Gastrocnemius medialis (tissue), 4 donors: ENCODE measurements at regions not wholly inside any gene's neighbourhood (a gene's known extent, or its start where the extent isn't known, plus 50 kb on each side); places are given as distances from the start of the nearest gene placed in this dataset.

Source experiments
- POLR2A ChIP-seq, 2 donors: fragments of 450-650 bp; IDR thresholded peaks; one replicate each; pipeline ENCODE4 v1.6.1; 2017; ENCODE audit warnings: antibody characterized with exemption in 2 of 2, mild to moderate bottlenecking in 2 of 2, moderate library complexity in 2 of 2
- TF ChIP-seq, protein P1 (sequence below), 5 experiments: fragments of 450-650 bp in 3 of 5; fragments of 200-600 bp in 2 of 5; sonication (generic) in 2 of 5; IDR thresholded peaks in 4 of 5; conservative IDR thresholded peaks in 1 of 5; 1 replicate in 4 of 5; 2 replicates in 1 of 5; pipeline ENCODE4 v1.5.1; 2016 to 2019; ENCODE audit warnings: antibody characterized with exemption in 5 of 5, mild to moderate bottlenecking in 3 of 5, moderate library complexity in 3 of 5

DNA sequence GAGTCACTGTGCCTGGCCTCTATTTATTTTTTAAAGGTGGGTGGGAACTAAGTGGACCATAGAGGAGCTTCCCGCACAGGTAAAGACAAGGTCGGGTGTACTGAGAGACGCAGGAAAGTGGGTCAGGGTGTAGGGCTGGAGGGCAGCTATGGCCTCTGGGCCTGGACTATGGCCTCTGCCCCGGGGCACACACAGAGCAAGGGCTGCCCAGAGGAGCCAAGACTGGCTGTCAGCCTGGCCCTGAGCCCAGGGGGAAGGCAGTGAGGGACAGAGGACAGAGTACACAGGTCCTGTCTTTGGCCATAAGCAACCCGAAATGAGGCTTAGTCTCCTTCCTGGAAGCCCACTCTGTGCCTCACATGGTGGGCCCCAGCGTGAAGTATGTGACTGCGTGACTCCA, 102.1 kb upstream of the PRB2 start:
- TF ChIP-seq, protein P1, sequence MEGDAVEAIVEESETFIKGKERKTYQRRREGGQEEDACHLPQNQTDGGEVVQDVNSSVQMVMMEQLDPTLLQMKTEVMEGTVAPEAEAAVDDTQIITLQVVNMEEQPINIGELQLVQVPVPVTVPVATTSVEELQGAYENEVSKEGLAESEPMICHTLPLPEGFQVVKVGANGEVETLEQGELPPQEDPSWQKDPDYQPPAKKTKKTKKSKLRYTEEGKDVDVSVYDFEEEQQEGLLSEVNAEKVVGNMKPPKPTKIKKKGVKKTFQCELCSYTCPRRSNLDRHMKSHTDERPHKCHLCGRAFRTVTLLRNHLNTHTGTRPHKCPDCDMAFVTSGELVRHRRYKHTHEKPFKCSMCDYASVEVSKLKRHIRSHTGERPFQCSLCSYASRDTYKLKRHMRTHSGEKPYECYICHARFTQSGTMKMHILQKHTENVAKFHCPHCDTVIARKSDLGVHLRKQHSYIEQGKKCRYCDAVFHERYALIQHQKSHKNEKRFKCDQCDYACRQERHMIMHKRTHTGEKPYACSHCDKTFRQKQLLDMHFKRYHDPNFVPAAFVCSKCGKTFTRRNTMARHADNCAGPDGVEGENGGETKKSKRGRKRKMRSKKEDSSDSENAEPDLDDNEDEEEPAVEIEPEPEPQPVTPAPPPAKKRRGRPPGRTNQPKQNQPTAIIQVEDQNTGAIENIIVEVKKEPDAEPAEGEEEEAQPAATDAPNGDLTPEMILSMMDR (IDR thresholded peaks at IDR 0.05 in 4 of 5, conservative IDR thresholded peaks at IDR 0.05 in 1 of 5) = no peak
- no peak for TF ChIP-seq POLR2A (IDR thresholded peaks at IDR 0.05)
